SK-N-SH (cell line): ENCODE measurements at regions not wholly inside any gene's neighbourhood (a gene's known extent, or its start where the extent isn't known, plus 50 kb on each side); places are given as distances from the start of the nearest gene placed in this dataset.

Experiments
- EP300 ChIP-seq, 2 experiments: IDR thresholded peaks; 2 replicates each; pipeline versions ENCODE4 v1.4.0 to v1.6.1; 2012; ENCODE audit warnings: borderline replicate concordance in 1 of 2, low read depth in 1 of 2, low read length in 1 of 2
- SMC3 ChIP-seq: IDR thresholded peaks from 2 replicates; pipeline ENCODE4 v1.6.1; 2012; ENCODE audit warnings: low read depth, low read length, improper control_type of control experiment

GRCh38 chr10:21352886-21353285 is 172.6 kb downstream of the SKIDA1 start:
- TF ChIP-seq SMC3 (no peak), EP300 (IDR thresholded peaks at IDR 0.05; ENCODE audit: borderline replicate concordance in 1 of 2, low read depth in 1 of 2, low read length in 1 of 2) (no peak)
